ENCODE measurements at regions not wholly inside any gene's neighbourhood (a gene's known extent, or its start where the extent isn't known, plus 50 kb on each side); places are given as distances from the start of the nearest gene placed in this dataset.

- CTCF ChIA-PET: interaction anchor here (0.6 to 1.1 kb wide), 2 partner anchors 11 to 23 kb away, joined by 3 to 5 read pairs; no protein-coding TSS in a partner anchor
Measured at GRCh38 chr3:28867836-28868235, 413.0 kb upstream of the RBMS3 start.

GRCh38 chr3:28868897-28869296 lies 412.0 kb upstream of the RBMS3 start:
- ChIA-PET CTCF (interaction anchor here (1.1 kb wide), 1 partner anchor 10 kb away, joined by 5 read pairs; no protein-coding TSS in a partner anchor), POLR2A (no interaction called here)

More at GRCh38 chr3:28867836-28868235, 413.0 kb upstream of the RBMS3 start:
- POLR2A ChIA-PET: no interaction called here

- POLR2A ChIA-PET: no interaction called here
- CTCF ChIA-PET: no interaction called here
Measured at GRCh38 chr3:28877912-28878311, 403.0 kb upstream of the RBMS3 start.

GRCh38 chr3:28890373-28890772 lies 390.5 kb upstream of the RBMS3 start:
- POLR2A ChIA-PET: no interaction called here
- CTCF ChIA-PET: interaction anchor here (1.2 kb wide), 1 partner anchor 22 kb away, joined by 3 read pairs; no protein-coding TSS in a partner anchor

GRCh38 chr3:28891485-28891884 lies 389.4 kb upstream of the RBMS3 start:
- CTCF ChIA-PET: no interaction called here
- POLR2A ChIA-PET: no interaction called here

GRCh38 chr3:28900301-28900700 lies 380.6 kb upstream of the RBMS3 start:
- POLR2A ChIA-PET: no interaction called here
- CTCF ChIA-PET: no interaction called here

GRCh38 chr3:28901018-28901417 lies 379.9 kb upstream of the RBMS3 start:
- CTCF ChIA-PET: no interaction called here
- POLR2A ChIA-PET: no interaction called here

- POLR2A ChIA-PET: no interaction called here
- CTCF ChIA-PET: no interaction called here
Measured at GRCh38 chr3:28903171-28903601, 377.7 kb upstream of the RBMS3 start.

- POLR2A ChIA-PET: no interaction called here
- CTCF ChIA-PET: no interaction called here
Measured at GRCh38 chr3:28905798-28906197, 375.1 kb upstream of the RBMS3 start.

GRCh38 chr3:28906561-28907310 lies 374.1 kb upstream of the RBMS3 start:
- CTCF ChIA-PET: no interaction called here

GRCh38 chr3:28907616-28908015 lies 373.3 kb upstream of the RBMS3 start:
- ChIA-PET CTCF (no interaction called here), POLR2A (no interaction called here)

More at GRCh38 chr3:28906561-28907310, 374.1 kb upstream of the RBMS3 start:
- POLR2A ChIA-PET: no interaction called here

- POLR2A ChIA-PET: no interaction called here
- CTCF ChIA-PET: no interaction called here
Measured at GRCh38 chr3:28912120-28912885, 368.6 kb upstream of the RBMS3 start.

GRCh38 chr3:28915741-28916500 lies 364.9 kb upstream of the RBMS3 start:
- POLR2A ChIA-PET: no interaction called here

GRCh38 chr3:28916713-28917499 lies 364.0 kb upstream of the RBMS3 start:
- POLR2A ChIA-PET: no interaction called here
- CTCF ChIA-PET: no interaction called here

More at GRCh38 chr3:28915741-28916500, 364.9 kb upstream of the RBMS3 start:
- CTCF ChIA-PET: no interaction called here

- ChIA-PET POLR2A (no interaction called here), CTCF (no interaction called here)
Measured at GRCh38 chr3:28917895-28918475, 362.9 kb upstream of the RBMS3 start.

- CTCF ChIA-PET: no interaction called here
- POLR2A ChIA-PET: no interaction called here
Measured at GRCh38 chr3:28922376-28922775, 358.5 kb upstream of the RBMS3 start.

GRCh38 chr3:28923994-28924393 lies 356.9 kb upstream of the RBMS3 start:
- ChIA-PET POLR2A (no interaction called here), CTCF (no interaction called here)

- ChIA-PET POLR2A (no interaction called here), CTCF (no interaction called here)
Measured at GRCh38 chr3:28924744-28925360, 356.0 kb upstream of the RBMS3 start.

GRCh38 chr3:28933337-28933736 lies 347.5 kb upstream of the RBMS3 start:
- CTCF ChIA-PET: no interaction called here
- POLR2A ChIA-PET: no interaction called here
